ENCODE measurements at regions not wholly inside any gene's neighbourhood (a gene's known extent, or its start where the extent isn't known, plus 50 kb on each side); places are given as distances from the start of the nearest gene placed in this dataset.

GRCh38 chr7:121450631-121451198, 54.6 kb upstream of the FAM3C start:
- DNase-seq (ENCODE audit: low read depth in 2 of 2) = no peak

DNA sequence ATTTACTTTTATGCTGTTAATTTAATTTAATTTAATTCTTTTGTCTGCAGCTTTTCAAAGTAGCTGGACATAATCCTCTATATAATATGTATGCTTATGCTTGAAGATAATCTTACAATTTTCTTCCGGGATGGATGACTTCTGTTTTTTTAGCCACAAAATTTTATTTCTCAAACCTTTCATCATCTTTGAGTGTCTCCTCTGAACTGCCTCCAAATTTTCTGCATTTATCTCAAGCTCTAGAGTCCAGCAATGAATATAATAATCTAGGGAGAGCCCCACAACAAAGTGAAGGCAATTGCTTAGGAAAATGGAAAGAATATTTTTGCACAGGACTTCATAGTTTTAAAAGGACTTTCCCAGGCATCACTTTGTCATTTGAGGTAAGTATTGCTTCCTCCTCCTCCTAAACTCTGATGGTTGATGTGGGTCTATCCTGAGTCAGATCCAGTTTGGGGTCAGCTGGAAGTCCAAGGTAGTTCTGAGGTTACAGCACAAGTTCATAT, 53.7 kb upstream of the FAM3C start:
- DNase-seq (ENCODE audit: low read depth in 2 of 2) = no peak

DNA sequence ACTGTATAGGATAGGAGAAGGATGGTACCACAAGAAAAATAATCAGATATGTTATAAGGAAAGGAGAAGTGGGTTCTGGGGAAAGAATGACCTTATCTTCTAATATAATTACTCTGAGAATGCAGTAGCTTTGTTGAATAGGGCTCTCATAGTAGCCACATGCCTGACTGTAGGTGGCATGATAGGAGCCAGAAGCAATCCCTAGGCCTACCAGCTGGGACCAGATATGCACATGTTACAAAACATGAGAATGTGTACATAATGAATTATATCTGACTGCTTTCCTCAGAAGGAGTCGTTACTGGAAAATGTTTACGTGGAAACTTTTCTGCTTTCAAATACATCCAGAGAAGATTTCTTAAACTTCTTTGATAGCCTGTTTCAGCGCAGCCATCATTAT, 53.2 kb upstream of the FAM3C start:
- no peak for DNase-seq (ENCODE audit: low read depth in 2 of 2)

- DNase-seq (ENCODE audit: low read depth in 2 of 2) = no peak
Observed at GRCh38 chr7:121448429-121448828, 52.3 kb upstream of the FAM3C start.

DNA sequence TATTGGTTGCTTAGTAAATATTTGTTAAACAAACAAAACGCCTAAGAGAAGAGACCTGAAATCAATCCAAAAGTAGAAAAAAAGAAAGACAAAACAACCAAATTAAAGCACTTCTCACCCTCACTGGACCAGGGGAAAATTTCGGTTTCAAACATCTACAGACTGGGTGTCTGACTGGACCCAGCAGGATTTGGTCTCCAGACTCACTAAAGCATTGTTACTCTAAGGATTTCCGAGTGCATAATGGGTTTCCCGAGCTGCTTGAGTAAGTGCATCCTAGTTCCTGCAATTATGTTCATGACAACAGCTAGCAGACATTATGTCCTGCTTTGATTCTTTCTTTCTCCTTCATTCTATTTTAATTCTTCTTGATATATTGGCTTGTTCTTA, 51.8 kb upstream of the FAM3C start:
- DNase-seq (ENCODE audit: low read depth in 2 of 2) = peak in 1 of 2 donors; percentile 82

- peak in 1 of 2 donors; percentile 8 for DNase-seq (ENCODE audit: low read depth in 2 of 2)
Observed at GRCh38 chr7:121447243-121447910, 51.3 kb upstream of the FAM3C start.

- DNase-seq (ENCODE audit: low read depth in 2 of 2) = no peak
Observed at GRCh38 chr7:121446526-121446925, 50.4 kb upstream of the FAM3C start.
